K562 (cell line): ENCODE measurements at regions not wholly inside any gene's neighbourhood (a gene's known extent, or its start where the extent isn't known, plus 50 kb on each side); places are given as distances from the start of the nearest gene placed in this dataset.

Experiments used
- ATF4 ChIP-seq: fragments of 450-650 bp; formaldehyde crosslinking; IDR thresholded peaks from 2 replicates; pipeline ENCODE4 v1.4.0; 2022; ENCODE audit warnings: mild to moderate bottlenecking, moderate library complexity
- CBFB ChIP-seq: sonication (generic); formaldehyde crosslinking; IDR thresholded peaks from 2 replicates; pipeline ENCODE4 v1.4.0; 2020; ENCODE audit warnings: mild to moderate bottlenecking, missing genetic modification reagents
- E4F1 ChIP-seq: fragments of 250-450 bp; sonication (Bioruptor Pico); IDR thresholded peaks from 2 replicates; pipeline ENCODE4 v1.5.0; 2021; ENCODE audit warnings: mild to moderate bottlenecking, borderline replicate concordance
- ELF4 ChIP-seq: fragments of 450-650 bp; formaldehyde crosslinking; IDR thresholded peaks from 2 replicates; pipeline ENCODE4 v1.4.0; 2022; ENCODE audit warnings: missing genetic modification characterization
- ETV6 ChIP-seq, 3 experiments: fragments of 150-350 bp in 1 of 3; sonication (generic) in 1 of 3; formaldehyde crosslinking in 1 of 3; IDR thresholded peaks; 2 replicates each; pipeline versions ENCODE4 v1.6.1 to v1.8.0; 2014 to 2022; ENCODE audit warnings: borderline replicate concordance in 2 of 3, low read depth in 2 of 3, antibody characterized with exemption in 1 of 3, low read length in 1 of 3, mild to moderate bottlenecking in 1 of 3, missing genetic modification reagents in 1 of 3
- FOSL1 ChIP-seq: fragments of 200-800 bp; sonication (Bioruptor generic); conservative IDR thresholded peaks from 2 replicates; pipeline ENCODE4 v1.6.1; 2016; ENCODE audit warnings: missing genetic modification characterization, missing compliant biosample characterization
- MTA2 ChIP-seq: fragments of 450-650 bp; IDR thresholded peaks from 2 replicates; pipeline ENCODE4 v1.6.1; 2016; ENCODE audit warnings: low read depth
- NKRF ChIP-seq: fragments of 450-650 bp; IDR thresholded peaks from 2 replicates; pipeline ENCODE4 v1.6.1; 2016; ENCODE audit warnings: borderline replicate concordance
- NUFIP1 ChIP-seq: fragments of 450-650 bp; IDR thresholded peaks from 2 replicates; pipeline ENCODE4 v1.6.1; 2018; ENCODE audit not compliant: partially characterized antibody
- RBM34 ChIP-seq: fragments of 200-400 bp; formaldehyde crosslinking; IDR thresholded peaks from 2 replicates; pipeline ENCODE4 v1.6.1; 2018; ENCODE audit warnings: low read length, borderline replicate concordance; ENCODE audit not compliant: insufficient read depth
- RERE ChIP-seq: sonication (generic); formaldehyde crosslinking; IDR thresholded peaks from 2 replicates; pipeline ENCODE4 v1.8.0; 2023; ENCODE audit warnings: missing genetic modification reagents, mild to moderate bottlenecking, borderline replicate concordance
- SMARCA4 ChIP-seq: fragments of 450-650 bp; IDR thresholded peaks from 2 replicates; pipeline ENCODE4 v1.6.1; 2016
- SMARCC2 ChIP-seq: fragments of 450-650 bp; IDR thresholded peaks from 2 replicates; pipeline ENCODE4 v1.6.1; 2017; ENCODE audit warnings: antibody characterized with exemption, moderate library complexity, mild to moderate bottlenecking, low read depth
- U2AF2 ChIP-seq: fragments of 200-400 bp; formaldehyde crosslinking; optimal IDR thresholded peaks from 2 replicates; pipeline ENCODE3; 2017; ENCODE audit warnings: low read depth, mild to moderate bottlenecking, low read length
- ZFPM2 ChIP-seq: fragments of 250-450 bp; sonication (Bioruptor Pico); IDR thresholded peaks from 2 replicates; pipeline ENCODE4 v1.5.1; 2022; ENCODE audit warnings: mild to moderate bottlenecking
- ZNF253 ChIP-seq: fragments of 250-450 bp; sonication (Bioruptor Pico); conservative IDR thresholded peaks from 2 replicates; pipeline ENCODE4 v1.6.1; 2021; ENCODE audit warnings: mild to moderate bottlenecking
- ZNF347 ChIP-seq: fragments of 450-650 bp; formaldehyde crosslinking; IDR thresholded peaks from 2 replicates; pipeline ENCODE4 v1.4.0; 2020; ENCODE audit warnings: low read depth, mild to moderate bottlenecking, moderate library complexity

- TF ChIP-seq E4F1 (no peak), MTA2 (no peak), NUFIP1 (no peak), ZNF253 (CRISPR knock-in tag) (0 out of 2 replicates have a peak, but pooled peaks have one; percentile 46), ZNF347 (CRISPR knock-in tag) (no peak), ATF4 (CRISPR knock-in tag) (peak; percentile 53), CBFB (CRISPR knock-in tag) (no peak), SMARCA4 (no peak), RBM34 (no peak), ELF4 (CRISPR knock-in tag) (no peak), ETV6 (IDR thresholded peaks at IDR 0.05; ENCODE audit: borderline replicate concordance in 1 of 2, low read depth in 2 of 2, low read length in 1 of 2) (no peak; a peak in 2 of 4 replicates), ETV6 (CRISPR knock-in tag; IDR thresholded peaks at IDR 0.05; ENCODE audit: borderline replicate concordance) (no peak), ZFPM2 (CRISPR knock-in tag) (peak; percentile 93; the same call in 1 of the 2 replicates), RERE (no peak; the same call in none of the 2 replicates), NKRF (no peak), U2AF2 (no peak), SMARCC2 (no peak), FOSL1 (tag) (no peak)
Measured at GRCh38 chr6:26197933-26198721, 110.9 kb downstream of the HFE start (continued).
